HuH-7.5 (cell line): ENCODE measurements at regions not wholly inside any gene's neighbourhood (a gene's known extent, or its start where the extent isn't known, plus 50 kb on each side); places are given as distances from the start of the nearest gene placed in this dataset.

Source experiments
- DNase-seq: peaks from one replicate; pipeline ENCODE4 v3.0.0; 2011; ENCODE audit warnings: low spot score

DNA sequence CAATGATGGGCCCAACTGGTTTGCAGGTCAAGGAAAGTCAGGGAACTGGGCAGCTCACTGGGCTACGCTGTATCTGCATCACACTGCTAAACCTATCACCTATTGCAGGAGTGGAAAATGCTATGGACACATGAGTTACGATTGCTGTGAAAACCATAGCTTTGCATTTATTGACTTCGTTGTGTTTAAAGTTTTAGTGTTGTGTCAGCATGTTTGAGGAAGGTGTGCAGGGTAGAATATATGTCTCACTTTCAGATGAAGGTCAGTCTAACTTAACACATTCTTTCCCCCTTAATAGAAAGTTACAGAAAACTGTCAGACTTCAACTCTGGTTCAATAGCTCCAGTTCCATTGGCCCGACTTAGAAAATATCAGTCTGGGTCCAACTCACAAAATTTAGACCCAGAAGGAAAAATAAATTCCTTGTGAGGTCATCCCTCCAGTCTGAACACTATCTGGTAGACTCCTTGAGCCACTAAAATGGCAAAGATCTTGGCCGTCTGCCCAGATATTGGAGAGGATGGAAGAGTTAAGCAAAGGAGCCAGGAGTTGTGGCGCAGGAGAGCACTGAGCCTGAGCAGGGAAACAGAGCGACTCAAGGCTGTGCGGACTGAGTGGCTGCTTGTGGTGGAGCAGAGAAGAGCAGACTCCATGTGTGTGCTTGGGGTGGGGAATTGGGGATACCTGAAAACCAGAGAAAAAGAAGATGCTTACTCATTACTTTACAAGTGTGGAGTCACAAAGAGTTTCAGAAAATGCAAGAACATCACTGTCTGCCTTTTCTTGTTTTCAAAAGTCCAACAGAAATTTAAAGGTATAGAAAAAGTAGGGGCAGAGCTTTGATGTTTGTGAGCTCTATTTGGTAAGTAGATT, 518.5 kb downstream of the FGF9 start:
- no peak for DNase-seq

GRCh38 chr13:22193070-22193469, 522.2 kb downstream of the FGF9 start:
- no peak for DNase-seq

DNA sequence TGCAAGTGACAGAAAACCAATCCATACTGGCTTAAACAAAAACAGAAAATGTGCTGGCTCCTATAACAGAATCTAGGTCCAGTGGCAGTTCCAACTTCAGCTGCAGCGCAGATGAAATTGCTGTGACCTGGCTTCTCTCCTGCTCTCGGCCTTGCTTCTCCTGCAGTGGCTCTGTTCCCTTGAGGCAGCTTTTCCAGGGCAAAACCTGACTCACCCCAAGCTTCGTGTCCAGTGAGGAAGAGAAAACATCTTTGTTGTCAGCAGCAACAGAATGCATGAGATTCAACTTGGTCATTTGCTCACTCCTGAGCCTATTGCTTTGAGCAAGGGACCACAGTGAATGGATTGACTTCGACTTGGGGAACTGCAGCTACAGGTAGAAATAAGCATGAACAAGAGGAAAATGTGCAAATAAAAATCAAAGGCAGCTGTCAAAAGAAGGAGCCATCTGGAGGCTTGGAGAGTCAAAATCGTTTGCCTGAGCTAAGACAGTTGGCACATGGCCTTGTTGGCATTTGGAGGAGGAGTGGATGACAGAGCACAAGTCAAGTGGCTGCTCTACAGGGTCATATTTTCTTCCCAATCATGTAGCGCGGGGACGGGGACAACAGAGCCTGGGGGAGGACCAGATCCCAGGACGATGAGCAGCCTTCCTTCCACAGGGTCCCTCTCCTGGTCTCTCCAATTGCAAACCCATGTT, 523.4 kb downstream of the FGF9 start:
- DNase-seq: no peak

- no peak for DNase-seq
These were observed 524.9 kb downstream of the FGF9 start for GRCh38 chr13:22195726-22196125.

GRCh38 chr13:22196777-22197176, 525.9 kb downstream of the FGF9 start:
- no peak for DNase-seq

DNA sequence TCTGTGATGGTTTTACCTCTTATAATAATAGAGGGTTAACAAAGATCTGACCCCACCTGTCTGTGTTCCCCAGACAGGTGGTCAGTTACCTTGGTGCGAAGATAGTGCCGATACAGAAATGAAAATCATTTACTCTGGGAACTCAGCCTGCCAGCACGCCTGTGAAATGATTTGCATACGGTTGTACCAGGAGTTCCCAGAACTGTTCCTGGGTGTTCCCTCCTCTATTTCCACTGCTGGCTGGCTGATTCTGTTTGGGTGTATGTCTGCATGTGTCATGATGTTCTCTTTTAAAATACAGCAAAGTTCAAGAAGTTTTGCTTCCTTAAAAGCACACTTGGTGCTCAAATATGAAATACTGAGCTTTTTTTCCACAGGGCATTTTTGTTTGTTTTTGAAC, 527.1 kb downstream of the FGF9 start:
- no peak for DNase-seq

GRCh38 chr13:22198641-22199217, 527.9 kb downstream of the FGF9 start:
- DNase-seq: no peak

- no peak for DNase-seq
These were observed 529.6 kb downstream of the FGF9 start for GRCh38 chr13:22200440-22200839.

GRCh38 chr13:22201375-22201925, 530.6 kb downstream of the FGF9 start:
- no peak for DNase-seq

DNA sequence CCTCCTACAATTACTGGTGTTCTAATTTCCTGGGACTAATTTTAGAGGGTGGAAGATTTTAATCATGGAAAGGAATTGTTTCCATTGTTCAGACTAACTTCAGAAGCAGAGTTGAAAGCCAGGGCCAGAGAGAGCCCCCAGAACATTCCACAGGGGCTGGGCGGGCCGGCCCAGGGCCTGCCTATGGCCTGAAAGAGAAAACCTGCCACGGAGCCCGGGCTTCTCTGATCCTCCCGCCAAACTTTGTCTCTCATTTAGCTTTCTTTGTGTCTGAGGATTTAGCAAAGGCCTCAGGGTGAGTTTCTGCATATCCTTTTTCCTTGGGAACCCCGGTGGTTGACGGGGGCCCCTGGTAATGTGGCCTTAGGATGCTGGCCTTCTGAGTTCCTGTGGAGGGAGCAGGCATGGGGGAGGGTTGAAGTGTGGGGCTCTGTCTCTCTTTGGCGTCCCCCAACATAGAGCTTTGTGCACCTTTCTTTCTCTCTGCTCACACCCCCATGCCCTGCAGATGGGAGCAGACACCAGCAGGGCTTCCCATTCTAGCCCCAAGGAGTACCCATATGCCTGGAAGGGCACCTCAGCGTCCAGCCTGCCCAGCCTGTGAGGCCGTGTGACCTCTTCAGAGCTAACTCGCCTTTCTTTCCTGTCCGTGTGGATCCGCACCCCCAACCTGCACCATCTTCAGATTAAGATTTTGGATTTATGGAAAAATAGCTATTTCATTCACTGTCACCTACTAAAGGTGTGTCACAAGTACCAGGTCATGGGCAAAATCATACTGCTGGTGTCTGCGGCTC, 539.5 kb downstream of the FGF9 start:
- DNase-seq: no peak

- no peak for DNase-seq
These were observed 541.0 kb downstream of the FGF9 start for GRCh38 chr13:22211876-22212275.

GRCh38 chr13:22212576-22212975, 541.7 kb downstream of the FGF9 start:
- DNase-seq: no peak

- DNase-seq: no peak
These were observed 543.3 kb downstream of the FGF9 start for GRCh38 chr13:22214184-22214583.

DNA sequence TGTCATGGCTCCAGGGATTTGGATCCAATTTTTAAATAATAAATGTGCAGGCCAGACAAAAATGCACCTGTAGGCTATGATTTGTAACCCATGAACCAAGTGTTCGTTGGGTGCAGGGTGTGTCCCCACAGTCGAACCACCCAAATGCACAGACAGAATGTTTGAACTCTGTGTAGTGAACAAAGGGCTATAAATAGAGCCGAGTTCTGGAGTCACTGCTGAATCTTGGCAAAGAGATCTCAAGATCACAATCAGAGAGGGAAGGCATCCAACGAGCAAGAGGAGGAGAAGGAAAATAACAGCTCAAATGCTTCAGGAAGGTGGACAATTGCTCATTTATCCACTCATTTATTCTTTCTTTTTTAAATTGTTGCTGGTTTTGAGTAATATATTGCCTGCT, 547.9 kb downstream of the FGF9 start:
- DNase-seq: no peak

GRCh38 chr13:22219709-22220108, 548.8 kb downstream of the FGF9 start:
- no peak for DNase-seq

DNA sequence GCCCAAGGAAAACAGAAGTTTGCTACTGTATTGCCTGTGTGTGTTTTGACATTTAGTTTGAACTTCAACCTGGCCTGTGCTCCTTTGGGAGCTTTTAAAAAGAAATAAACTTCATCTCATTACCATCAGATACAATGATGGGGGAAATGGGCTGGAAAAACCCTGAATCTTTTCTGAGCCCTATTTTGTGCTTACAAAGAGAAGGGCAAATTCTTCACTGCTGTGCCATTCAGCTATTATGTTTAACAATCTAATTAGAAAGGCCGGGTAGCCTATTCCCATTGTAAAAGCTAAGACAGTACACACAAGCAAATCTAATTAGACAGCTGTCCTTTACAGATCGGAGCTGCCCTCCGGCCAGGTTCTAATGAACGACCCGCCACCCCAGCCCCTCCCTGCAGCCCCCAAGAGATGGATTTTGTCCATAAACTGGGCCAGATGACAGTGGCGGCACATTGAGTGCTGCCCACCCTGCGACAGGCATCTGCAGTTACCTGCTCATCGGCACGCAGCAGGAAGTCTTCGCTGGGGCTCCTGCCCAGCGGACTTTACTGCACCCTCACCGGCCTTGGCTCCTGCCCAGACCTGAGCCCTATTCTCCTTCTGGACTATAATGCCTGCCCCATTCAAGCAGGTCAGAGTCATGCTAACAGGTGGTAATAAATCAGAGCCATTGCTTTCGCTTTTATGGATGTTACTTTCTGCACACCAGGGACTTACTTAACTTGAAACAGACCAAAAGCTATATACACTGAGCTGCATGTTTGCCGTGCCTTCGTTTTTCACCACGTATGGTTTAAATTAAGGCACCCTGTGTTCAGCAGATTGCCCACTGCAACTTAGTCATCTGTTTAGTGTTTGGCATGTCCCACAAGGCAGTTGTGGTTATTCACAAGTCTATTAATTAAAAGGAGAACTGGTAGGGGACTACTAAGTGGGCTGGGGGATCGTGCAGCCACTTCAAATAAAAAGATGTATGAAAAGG, 549.6 kb downstream of the FGF9 start:
- no peak for DNase-seq

DNA sequence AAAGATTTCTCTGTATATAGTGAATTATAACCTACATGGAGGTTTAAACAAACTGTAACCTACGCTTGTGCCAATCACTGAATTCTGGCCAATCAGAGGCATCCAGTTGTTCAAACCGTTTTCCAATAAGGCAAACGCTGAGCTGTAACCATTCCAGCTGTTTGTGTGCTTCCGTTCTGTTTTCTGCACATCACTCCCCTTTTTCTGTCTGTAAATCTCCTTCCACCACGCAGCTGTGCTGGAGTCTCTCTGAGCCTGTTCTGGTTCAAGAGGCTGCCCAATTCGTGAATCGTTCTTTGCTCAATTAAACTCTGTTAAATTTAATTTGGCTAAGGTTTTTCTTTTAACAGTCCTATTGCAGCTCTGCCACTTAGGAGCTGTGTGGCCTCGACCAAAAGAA, 552.5 kb downstream of the FGF9 start:
- no peak for DNase-seq

- no peak for DNase-seq
These were observed 555.2 kb downstream of the FGF9 start for GRCh38 chr13:22226086-22226485.

GRCh38 chr13:22227895-22228294, 557.0 kb downstream of the FGF9 start:
- no peak for DNase-seq

DNA sequence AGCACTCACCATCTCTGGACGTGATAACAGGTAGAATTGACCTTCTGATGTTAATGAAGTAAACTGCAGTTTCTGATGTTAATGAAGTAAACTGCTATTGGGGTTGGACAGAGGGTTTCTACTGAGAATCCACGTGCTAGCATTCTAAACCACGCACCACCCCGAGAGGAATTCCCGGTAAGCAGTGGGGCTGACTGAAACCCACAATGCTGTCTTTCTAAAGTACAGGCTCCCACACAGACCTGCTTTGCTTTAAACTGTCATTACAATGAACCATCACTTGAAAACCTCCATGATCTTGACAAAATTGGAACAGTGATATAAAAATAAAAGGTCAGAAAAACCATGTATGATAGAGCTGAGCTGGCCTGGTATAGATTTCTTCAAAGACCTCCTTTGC, 559.0 kb downstream of the FGF9 start:
- DNase-seq: no peak

GRCh38 chr13:22232186-22232585, 561.3 kb downstream of the FGF9 start:
- no peak for DNase-seq
